Stimulated activated CD4-positive, alpha-beta T cell treated with anti-CD3 and anti-CD28 coated beads, Interleukin-1b, Interleukin-23, amount 100 ng/mL, for 48 hours (primary cell): ENCODE measurements at regions not wholly inside any gene's neighbourhood (a gene's known extent, or its start where the extent isn't known, plus 50 kb on each side); places are given as distances from the start of the nearest gene placed in this dataset.

Experiments used
- DNase-seq: peaks from one replicate; pipeline ENCODE4 v3.0.0-alpha.2; 2020

DNA sequence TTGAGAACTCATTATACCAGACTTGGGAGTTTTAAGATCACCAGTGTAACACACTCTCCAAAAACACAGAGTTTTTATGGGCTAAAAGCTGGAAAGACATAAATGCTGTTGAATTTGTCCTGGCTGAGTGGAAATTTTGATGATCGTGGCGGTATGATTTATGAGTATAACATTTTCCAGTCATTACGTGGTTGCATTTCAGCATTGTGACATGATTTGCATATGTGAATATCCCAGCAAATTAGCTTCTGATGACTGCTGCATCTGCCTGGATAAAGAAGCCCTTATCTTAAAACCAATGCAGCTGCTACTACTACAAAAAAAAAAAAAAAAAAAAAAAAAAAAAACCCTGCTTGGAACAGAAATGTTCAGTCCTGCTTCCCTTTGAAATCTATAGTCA, 850.9 kb downstream of the TFAP2A start:
- DNase-seq, result no peak

DNA sequence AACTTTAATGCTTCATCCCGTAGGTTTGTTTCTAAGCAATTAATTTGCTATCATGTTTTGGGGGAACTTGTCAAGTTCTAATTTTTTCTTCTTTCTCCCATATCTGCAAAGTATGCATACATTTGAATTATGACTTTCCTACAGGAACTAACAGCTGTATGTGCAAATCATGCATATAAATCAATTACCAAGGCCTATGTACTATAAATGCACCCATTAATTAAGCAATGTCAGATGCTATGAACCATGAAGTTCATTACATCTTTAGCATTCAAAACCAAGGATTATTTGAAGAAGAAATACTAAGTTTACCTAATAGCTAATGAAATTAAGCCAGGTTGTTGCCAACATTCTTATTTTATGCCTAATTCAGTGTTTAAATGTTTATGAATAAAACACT, 851.3 kb downstream of the TFAP2A start:
- no peak for DNase-seq

DNA sequence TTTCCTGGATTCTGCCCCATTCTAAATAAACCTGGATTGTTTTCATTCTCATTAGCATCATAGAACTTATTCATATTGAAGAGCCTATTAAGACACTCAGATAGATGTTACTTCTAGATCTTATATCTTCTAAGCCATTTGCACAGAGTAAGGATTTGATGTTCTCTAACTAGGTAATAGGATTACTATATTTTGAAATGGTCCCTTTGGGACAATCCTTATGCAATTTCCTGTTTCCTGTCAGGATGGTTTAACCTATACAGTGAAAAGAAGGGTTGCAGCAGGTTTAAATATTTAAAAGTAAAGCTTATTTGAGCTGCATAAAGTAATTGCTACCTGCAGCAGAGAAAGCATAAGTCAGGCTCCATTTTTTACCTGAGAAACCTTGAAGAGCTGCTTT, 860.1 kb downstream of the TFAP2A start:
- no peak for DNase-seq

DNA sequence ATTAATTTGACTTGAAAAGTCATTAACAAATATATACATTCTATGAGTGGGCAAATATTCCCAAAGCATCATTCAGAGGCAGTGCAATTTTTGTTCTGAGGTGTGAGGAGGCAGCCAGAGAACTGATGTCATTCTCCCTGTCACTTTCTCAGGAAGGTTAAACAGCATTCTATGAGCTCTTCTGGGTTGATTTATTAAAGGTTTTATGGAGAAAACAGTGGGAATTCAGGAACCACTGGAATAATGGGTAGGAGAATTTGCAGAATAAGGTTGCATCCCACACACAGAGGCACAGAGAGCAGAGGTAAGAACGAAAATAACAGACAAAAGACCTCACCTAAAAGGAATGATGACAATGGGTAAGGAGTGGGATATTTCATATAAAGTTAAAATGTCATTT, 860.6 kb downstream of the TFAP2A start:
- DNase-seq, result no peak

DNA sequence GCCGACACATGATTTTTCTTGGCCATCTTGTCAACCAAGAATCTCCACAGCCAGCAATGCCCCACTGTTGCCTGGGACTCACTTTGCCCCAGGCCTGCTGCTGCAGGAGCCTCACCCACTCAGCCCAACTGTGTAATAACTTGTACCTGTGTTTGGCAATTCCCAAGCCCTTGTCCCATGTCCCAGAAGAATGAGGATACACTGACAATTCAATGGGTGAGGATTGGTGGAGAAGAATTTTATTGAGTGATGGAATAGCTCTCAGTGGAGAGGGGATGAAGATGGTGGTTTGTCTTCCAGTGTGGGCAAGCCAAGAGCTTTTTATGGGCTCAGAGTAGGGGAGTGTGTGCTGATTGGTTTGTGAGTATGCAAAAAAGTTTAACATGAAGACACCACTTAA, 861.9 kb downstream of the TFAP2A start:
- no peak for DNase-seq

DNA sequence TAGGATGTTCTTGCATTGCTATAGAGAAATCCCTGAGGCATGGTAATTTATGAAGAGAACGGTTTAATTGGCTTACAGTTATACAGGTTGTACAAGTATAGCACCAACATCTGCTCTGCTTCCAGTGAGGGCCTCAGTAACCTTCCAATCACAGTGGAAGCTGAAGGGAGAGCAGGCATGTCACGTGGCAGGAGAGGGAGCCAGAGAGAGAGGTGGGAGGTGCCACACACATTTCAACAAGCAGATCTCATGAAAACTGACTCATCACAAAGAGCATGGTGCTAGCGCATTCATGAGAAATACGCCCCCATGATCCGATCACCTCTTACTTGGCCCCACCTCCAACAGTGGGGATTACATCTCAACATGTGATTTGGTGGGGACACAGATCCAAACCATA, 871.2 kb downstream of the TFAP2A start:
- no peak for DNase-seq

DNA sequence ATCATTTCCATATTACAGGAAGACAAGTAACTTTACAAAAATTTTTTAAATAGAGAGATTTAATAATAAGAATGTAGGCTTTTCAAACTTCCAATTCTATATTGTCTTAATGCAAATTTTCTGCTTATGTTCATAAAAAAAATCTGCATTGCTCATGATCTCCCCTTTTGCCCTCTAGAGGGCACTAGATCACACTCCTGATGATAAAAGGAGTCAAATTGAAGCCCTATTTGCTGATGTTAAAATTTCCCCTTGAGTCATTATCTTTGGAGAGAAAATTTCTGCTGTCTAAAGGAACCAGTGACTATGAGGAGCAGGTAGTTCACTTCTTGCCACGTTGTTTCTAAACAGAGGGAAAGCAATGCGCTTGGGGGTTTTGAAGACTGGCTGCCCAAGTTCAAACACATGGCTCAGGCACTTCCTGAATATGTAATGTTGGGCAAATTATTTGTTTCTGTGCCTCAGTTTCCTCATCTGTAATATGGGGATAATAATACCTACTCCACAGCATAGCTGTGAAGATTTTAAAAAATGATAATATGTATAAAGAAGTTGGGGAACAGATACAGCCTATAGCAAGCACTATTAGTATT, 874.2 kb downstream of the TFAP2A start:
- no peak for DNase-seq

DNA sequence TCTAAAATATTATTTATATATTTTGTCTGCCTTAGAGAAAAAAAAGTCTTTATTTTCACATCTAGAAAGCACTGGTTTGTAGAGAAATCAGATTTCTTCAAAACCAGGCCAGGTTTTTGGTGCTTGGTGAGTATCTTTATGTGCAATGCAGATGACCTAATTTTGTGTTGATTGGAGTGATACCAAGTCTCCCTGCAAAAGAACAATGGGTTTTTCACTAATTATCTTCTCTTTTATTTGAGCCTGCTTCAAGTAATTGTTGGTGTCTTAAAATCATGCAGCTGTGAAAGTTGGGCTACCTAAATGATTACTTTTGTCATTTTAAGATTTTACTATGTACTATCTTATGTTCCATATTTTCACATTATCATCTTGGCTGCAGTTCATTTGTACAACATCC, 874.7 kb downstream of the TFAP2A start:
- no peak for DNase-seq

DNA sequence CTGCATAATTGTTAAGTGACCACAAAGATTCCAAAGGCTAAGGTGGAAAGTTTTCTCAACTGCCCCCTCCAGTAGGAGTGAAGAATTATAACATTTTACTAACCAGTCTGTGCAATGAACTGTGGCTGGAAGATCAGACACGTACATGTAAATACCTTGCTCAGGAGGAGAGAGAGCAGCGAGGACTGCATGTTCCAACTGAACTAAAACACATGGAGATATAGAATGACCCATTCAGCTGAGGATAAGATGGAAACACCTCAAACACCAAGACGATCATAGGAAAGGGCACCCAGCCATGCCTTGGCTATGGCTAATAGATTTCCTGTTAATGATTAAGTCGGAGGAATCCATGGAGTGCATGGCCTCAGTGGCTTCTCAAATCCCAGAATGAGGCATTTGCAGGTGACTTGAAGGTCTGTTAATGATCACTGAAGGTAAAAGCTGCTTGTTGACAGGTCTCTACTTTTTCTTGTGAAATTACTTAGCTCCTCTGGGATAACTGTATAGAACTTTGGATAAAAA, 875.6 kb downstream of the TFAP2A start:
- DNase-seq, result no peak

DNA sequence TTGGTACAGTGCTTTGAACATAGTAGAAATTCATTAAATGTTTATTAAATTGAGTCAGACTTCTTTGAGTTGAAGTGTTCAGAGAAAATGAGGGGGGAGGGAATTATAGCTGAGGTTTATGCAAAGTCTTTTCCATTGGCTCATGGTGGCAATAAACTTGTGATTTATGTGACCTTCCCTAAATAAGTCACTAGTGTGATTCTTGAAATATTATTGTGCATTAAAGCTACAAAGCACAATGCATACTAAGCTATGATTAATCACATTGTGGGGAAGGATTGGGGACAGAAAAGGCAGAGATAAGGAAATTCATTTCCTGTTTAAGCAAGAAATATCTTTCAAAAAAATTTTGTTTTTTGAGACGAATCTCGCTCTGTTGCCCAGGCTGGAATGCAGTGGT, 877.5 kb downstream of the TFAP2A start:
- no peak for DNase-seq

DNA sequence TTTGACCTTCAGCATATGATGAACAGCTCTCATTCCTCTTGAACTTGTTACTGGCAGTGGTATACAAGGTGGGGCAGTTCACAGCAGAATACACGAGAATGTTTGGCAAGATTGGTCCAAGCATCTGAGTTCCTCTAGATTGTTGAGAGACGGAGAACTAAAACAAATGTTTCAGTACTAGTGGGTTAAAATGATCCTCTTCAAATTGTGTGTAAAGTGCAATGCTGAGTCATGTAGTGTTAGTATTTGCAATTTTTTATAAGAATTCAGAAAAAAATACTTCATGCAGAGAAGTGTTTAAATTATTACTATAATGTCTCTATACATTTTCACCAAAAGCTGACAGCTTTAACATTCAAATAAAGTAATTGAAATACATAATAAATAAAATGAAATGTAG, 879.8 kb downstream of the TFAP2A start:
- no peak for DNase-seq

DNA sequence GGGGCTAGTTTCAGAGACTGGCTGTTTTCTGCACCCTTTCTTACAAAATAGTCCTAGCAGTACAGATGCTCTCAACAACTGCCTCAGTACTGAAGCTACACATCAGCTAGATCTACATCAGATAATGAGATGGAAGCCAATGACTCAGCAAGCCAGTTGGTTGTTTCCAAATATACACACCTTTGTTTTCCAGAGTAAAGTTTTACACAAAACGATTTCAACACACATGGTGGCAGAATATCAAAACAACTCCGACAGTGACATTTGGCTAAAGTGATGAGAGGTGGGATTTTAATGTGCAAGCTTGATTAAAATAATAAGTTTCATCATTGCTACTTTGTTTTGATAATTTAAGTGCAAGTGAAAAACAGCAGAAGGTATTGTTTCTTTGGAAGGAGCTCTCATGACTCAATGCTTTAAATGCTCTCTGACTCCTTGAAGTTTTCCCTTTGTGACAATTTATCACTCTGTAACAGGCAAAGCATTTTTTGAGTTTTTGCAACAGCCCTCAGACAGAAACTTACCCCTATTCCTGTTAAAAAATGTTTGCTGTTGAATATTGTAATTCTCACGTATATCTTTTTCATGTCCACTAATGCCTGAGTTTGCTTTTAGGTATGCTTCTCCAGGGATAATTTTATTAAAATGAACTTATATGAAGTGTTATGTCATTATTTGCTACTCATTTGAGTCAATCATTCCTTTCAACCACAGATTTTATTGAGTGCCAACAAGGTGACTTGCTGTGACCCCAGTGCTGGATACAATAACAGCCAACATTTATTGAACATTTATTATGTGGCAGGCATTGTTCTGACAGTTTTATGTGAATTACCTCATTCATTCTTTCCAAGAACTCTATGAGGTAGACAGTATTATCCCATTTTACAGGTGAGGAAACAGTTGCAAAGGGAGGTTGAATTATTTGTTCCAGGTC, 882.0 kb downstream of the TFAP2A start:
- DNase-seq, result no peak

DNA sequence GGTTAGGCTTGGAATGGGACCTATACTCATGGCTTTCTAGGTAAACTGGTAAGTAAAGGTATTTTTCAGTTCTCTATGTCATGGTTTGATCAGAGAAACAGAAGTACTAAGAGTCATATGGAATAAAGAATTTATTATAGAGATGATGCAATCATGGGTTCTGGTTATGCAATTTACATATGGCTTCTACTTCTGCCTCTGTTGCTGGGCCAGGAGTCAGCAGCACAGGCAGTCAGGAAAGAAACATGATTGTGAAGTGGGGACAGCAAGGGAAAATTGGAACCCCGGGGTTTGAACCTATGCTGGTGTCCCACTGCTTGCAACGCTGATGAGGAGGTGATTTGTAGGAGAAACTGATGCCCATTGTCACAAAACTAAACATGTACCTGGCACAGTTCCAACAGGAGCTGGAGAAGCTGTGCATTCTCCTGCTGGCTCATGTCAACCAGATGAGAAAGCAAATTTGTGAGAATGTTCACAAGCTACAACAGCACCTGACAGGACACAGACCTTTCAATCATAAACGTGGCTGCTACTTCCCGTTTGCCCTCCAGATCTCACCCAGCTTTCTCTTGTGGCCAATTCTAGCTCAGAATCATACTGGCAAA, 887.1 kb downstream of the TFAP2A start:
- no peak for DNase-seq

DNA sequence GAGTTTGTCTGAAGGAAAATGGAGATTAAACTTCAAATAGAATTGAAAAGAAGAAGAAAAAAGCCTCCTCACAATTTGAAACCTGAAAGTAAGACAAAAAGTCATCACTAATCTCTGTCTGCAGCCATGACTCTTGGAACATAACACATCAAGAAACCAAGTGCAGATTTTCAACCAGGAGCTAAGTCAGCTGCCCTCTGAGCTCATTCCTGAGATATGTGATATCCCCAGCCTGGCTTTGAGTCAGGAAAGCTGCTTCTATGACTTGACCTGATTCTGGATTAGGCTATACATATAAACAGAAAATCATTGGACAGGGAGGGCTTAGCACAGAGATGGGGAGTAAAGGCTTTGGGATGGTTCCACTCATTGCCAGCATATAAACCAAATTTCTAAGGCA, 891.4 kb downstream of the TFAP2A start:
- no peak for DNase-seq

DNA sequence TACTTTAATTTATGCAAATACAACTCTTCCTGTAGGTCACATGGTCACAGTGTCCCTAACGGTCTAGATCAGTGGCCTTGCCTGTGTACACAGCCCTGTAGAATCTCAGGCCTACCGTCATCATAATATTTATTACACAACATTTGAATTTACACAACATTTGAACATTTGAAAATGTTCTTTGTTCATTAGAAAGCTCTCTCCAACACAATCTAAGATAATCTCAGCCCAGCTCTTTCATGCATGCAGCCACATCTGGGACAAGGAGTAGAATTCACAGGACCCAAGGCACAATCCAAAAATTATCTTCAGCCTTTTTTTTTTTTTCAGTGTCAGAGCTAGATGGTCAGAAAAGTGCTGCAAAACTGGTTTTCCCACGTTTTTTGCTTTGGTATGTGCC, 892.8 kb downstream of the TFAP2A start:
- DNase-seq, result no peak

DNA sequence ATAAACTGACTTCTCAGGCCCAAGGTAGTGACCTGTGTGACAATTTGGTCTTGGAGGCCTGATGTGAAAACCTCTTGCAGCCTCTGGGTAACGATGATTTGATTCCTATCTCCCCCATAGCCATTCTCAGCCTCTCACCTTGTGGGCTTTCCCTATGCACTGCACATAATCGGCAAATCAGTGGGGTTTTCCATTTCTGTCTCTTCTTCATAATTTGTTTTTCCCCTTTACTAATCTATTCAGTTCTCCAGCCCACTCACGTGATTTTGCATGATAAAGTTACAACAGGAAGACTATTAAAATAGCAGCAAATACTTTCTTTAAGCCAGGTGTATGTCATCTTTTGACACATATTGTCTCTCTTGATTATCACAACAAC, 893.7 kb downstream of the TFAP2A start:
- DNase-seq, result no peak

DNA sequence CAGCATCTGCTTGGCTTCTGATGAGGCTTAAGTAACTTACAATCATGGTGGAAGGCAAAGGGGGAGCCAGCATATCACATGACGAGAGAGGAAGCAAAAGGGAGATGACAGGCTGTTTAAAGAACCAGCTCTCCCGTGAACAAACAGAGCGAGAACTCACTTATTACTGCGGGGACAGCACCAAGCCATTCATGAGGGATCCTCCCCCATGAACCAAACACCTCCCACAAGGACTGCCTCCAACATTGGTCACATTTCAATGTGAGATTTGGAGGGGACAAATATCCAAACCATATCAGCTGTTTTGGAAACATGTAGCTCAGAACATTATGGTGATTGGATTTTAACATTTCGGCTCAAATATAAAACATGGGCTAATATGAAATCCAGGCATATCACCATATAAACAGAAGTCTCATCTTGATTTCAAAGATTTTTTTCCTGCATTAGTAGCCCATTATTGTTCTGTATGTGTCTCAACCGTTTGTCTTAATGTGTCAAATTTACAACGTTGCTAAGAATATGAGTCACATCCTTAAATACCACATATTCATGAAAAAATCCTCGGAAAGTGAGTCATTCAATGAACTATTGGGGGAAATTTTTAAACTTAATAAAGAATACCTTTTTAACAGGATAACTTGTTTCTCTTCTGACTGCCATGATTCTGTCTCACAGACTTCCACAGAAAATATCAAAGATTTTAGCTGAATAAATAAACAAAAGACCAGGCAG, 894.3 kb downstream of the TFAP2A start:
- no peak for DNase-seq

DNA sequence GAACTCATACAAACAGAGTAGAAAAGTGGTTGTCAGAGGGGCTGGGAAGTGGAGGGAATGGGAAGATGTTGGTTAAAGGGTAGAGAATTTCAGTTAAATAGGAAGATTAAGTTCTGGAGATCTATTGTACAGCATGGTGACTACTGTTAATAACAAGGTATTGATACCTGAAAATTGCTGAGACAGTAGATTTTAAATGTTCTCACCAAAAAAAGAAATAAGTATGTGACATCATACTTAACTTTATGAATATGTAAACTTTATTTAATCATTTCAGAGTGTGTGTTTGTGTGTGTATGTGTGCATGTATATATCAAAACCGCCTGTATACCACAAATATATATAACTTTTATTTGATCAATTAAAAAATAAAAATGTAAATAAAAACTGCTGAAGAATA, 896.4 kb downstream of the TFAP2A start:
- no peak for DNase-seq

DNA sequence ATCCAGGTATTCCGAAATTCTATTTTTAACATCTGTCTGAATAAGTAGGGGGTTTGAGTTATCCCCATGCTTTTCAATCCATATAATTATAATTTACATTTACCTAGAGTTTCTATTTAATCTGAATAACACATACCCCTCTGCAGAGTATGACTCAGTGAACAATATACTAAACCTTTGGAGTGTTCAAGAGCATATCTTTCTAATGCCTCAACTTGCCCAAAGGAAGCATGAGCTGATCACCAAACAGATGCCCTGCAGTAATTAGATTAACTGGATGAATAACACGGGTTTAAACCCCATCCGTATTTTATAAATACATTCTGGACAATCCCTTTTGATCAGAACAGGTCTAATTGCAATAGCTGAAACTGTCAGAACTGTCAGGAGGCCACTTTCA, 897.1 kb downstream of the TFAP2A start:
- DNase-seq, result no peak

DNA sequence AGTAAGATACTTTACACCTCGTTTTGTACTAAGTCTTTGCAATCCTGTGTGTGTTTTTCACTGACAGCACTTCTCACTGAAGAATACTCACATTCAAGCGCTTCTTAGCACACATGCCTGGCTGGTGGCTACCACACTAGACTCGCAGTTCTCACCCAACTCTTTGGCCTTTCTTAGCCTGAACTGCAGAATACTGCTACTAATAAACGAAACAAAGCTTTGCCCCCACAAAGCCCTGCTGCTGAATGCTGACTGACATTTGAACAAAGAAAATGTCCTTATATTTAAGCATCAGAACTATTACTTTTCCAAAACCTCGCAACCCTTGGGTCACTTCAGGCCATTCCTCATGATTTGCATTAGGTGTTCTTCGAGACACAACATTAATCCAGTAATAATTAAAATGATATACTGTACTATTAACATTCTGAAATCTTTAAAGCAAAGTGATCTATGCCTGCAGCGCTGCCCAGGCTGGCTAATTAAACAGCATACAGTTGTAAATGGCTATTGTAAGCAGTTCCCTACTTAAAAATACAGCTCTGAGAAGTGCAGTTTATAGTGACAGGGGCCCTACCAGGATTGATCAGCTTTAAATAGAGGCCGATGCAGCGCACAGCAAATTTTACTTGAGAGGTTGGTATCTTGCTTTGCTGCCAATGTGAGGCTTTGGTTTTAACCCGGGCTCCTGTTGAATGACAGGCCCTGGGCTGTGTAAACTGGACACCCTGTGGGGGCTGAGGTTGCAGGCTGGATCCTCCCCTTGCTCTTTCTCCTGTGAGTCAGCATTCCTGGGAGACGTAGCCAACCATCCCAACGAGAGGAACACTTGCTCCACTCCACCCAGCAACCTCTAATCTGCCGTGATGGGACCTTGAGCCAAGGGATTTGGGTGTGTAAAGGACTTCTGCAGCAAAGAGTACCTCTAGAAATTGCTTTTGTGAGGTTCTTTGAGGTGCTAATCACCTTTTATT, 899.0 kb downstream of the TFAP2A start:
- DNase-seq, result no peak

DNA sequence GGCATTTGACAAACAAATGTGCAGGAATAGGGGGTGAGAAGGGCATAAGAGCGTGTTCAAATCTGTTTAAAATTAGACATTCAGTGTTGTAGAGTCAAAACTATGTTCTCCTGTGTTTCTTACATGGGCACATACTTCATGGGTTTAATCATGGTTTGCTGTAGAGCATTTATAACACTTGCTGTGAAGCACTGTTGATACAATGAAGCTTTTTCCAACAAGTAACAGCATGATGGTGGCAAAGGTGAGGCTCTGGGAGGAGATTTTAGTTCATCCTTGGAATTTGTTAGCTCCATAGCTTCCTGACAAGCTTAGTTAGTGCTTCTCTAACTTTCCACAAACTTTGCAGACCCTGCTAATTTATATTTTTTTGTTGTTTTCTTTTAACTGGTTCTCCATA, 900.7 kb downstream of the TFAP2A start:
- no peak for DNase-seq

DNA sequence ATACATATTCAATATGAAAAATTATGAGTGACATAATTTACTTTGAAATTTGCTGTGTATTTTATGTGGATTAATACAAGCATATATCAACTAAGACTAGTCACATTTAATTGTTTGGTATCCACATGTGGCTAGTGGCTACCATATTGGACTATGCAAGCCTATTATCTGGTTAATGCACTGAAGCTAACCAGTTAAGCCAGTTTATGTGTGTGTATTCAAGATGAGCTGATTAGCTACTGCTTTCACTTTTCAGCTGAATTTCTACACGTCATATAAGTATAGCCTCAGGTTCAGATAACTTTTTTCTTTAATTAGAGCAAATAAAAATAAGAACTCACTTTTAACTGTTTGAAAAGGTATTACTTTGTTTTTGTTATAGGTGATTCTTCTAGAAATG, 903.7 kb downstream of the TFAP2A start:
- no peak for DNase-seq
